ENCODE measurements at regions not wholly inside any gene's neighbourhood (a gene's known extent, or its start where the extent isn't known, plus 50 kb on each side); places are given as distances from the start of the nearest gene placed in this dataset.
A peak's percentile ranks its signal among the peaks of the same experiment; 100 is the strongest.

- no peak for DNase-seq
Measured at GRCh38 chr11:103530257-103530656, 421.0 kb downstream of the DYNC2H1 start.

DNA sequence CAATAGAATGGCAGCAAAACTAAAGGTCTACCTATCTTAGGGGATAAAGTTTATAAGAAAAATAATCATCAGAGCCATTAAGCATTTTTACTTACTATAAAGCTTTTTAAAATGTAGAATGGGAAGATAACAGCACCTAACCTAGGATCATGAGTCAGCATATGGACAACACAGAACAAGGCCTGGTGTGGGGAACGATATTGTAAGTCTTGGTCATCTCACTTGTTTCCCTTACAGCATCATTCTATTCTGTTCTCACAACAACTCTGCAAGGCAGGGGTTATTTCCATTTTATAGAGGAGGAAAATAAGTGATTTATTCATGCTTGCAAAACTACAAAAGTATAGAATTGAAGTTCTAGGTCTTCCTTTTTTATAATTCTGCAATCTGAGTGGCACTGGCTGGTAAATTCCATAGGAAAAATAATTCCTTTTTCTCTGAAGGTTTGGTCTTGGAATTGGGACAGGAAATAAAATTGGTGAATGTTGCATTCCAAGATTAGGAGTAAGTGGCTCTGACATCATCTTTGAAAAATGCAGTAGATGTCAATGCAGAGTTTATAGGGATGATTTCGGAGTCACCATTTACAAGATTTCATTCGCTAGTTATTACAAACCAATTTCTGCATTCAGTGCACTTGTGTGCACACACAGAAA is 423.0 kb downstream of the DYNC2H1 start:
- DNase-seq, result no peak

DNA sequence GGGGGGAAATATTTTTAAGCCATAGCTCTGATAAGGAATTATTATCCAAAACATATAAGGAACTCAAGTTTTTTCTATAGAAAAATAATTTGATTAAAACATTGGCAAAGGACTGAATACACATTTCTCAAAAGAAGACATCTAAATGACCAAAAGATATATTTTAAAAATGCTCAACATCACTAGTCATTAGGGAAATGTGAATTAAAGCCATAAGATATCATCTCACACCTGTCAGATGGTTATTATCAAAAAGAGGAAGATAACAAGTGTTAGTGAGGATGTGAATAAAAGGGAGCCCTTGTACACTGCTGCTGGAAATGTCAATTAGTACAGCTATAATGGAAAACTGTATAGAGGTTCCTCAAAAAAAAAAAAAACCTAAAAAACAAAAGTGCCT is 425.0 kb downstream of the DYNC2H1 start:
- no peak for DNase-seq

- DNase-seq, result no peak
Measured at GRCh38 chr11:103534959-103535358, 425.7 kb downstream of the DYNC2H1 start.

- DNase-seq, result no peak
Measured at GRCh38 chr11:103536335-103536722, 427.1 kb downstream of the DYNC2H1 start.

- DNase-seq, result no peak
Measured at GRCh38 chr11:103537904-103538502, 428.8 kb downstream of the DYNC2H1 start.

DNA sequence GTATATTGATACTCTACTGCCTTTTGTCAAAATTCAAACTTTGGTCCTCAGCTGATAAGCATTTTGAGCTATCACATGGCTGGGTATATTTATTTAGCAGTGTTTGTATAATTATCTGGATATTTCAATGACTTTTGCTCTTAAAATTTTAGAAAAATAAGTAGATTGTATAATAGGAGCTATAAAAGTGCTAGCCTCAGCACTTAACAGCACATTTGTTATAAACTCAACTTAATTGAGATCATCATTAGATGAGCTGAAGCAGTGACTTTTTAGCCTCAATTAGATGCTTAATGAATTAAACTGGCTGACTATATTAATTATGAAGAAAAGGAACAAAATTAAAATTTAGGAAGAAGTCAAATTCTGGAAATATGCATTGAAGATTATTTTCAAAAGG is 429.9 kb downstream of the DYNC2H1 start:
- no peak for DNase-seq

GRCh38 chr11:103541186-103541795 is 432.1 kb downstream of the DYNC2H1 start:
- DNase-seq, result no peak

DNA sequence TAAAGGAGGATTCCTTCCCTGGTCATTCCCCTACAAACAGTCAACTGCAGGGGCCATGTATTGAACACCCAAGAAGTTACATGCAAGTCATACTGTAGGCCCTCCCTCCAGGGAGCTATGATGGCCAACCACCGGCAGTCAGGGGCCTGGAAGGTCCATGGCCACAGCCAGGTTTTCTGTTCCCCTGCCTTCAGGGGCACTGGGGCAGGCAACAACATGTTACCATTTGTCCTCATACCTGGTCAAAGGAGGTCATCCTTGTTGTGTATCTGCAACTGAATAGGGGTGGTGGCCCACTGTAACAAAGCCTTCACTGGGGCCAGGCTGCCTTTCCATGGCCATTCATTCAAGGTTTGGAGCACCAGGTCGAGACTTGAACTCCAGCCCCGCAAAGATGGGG is 433.6 kb downstream of the DYNC2H1 start:
- DNase-seq, result no peak

- DNase-seq, result no peak
Measured at GRCh38 chr11:103543456-103543855, 434.2 kb downstream of the DYNC2H1 start.

- DNase-seq, result no peak
Measured at GRCh38 chr11:103544874-103545273, 435.6 kb downstream of the DYNC2H1 start.

GRCh38 chr11:103545551-103545950 is 436.3 kb downstream of the DYNC2H1 start:
- DNase-seq, result no peak

- peak; percentile 61 for DNase-seq
Measured at GRCh38 chr11:103546236-103546635, 437.0 kb downstream of the DYNC2H1 start.

- peak; percentile 1 for DNase-seq
Measured at GRCh38 chr11:103547024-103547423, 437.8 kb downstream of the DYNC2H1 start.

- DNase-seq, result no peak
Measured at GRCh38 chr11:103547691-103548090, 438.5 kb downstream of the DYNC2H1 start.

- no peak for DNase-seq
Measured at GRCh38 chr11:103548838-103549237, 439.6 kb downstream of the DYNC2H1 start.

DNA sequence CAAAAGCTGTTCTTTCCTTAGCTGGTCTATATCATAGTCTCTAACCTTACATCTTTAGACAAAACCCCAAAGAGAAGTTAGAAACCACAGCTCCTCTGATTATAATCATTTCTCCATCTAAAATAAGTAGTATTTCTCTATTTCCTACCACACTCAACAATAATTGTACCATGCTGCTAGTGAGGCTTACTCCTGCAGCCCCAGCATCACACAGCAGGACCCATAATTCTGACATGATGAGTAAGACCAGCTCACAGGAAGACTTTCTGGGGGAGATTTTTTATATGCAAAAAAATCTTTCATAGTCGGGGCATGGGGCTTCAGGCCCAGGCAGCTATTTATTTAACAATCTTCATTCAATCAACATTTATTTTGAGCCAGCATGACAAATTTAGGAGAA is 441.6 kb downstream of the DYNC2H1 start:
- no peak for DNase-seq

DNA sequence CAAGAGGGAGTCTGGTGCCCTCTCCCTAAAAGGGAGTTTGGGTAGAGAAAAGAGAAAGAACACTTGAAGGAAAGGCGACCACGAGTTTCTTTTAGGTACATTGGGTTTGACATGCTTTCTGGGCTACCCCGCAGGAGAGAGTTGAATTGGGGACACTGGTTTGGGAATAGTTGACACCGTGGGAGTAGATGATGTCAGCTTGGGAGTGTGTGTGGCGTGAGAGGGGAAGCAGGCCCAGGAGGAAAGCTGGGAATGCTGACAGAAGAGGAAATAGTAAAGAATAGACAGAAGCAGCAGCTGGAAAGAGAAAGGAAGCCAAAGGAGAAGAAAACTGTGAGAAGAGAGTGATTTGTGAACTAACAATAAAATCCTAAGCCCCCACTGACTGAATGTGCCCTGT is 442.9 kb downstream of the DYNC2H1 start:
- no peak for DNase-seq

DNA sequence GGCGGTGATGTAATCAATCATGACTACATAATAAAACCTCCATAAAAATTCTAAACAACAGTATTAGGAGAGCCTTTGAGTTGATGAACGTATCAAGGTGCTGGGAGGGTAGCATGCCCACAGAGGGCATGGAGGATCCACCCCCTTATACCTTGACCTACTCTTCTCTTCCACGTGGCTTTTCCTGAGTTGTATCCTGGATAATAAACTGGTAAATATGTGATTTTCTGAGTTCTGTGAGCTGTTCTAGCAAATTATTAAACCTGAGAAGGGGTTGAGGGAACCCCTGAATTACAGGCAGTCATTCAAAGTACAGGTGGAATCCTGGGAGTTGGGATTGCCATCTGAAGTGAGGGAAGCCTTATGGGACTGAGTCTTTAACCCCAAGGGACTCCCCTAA is 446.9 kb downstream of the DYNC2H1 start:
- DNase-seq, result no peak

- DNase-seq, result no peak
Measured at GRCh38 chr11:103566116-103566515, 456.9 kb downstream of the DYNC2H1 start.

DNA sequence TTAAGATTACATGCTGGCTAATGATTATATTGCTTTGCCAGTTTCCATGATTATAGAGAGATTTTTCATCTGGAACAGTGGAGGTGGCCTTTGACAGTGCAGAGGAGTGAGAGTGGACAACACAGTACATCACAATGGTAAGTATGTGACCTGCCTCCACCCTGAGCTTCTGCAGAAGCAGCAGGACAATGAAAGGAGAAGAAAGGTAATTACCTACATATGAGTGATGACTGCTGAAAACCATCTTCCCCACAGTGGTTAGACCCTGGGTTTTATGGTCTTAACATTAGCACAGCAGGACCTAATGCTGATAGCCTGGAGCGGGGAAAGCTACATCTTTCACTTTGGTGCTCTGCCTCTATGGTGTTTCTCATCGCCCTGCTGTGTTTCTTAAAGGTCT is 454.7 kb upstream of the DDI1 start:
- peak; percentile 86 for DNase-seq

DNA sequence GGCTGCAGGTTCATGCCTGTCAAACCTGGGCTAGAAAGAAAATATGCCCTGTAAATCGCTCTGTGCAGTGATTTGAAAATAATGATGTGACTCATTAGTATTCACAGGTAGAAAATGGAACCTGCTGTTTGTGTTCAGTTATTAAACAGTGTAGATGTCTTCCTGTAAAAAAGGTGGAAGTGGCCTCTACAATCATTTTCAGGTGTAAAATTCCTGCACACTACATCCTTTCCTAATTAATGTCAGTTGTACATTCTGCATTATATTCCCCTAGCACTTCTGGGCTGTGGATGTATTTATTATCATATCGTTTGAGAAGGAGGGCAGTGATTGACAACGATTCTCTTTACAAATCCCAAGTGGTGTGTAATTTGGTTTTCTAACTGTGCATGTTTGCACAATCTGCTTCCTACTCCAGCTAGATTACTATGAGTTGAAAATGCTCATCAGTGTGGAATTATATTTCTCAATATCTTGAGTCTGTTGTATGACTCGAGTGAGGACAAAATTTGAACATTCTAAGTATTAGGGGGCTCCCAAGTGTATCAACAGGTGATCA is 454.0 kb upstream of the DDI1 start:
- no peak for DNase-seq

DNA sequence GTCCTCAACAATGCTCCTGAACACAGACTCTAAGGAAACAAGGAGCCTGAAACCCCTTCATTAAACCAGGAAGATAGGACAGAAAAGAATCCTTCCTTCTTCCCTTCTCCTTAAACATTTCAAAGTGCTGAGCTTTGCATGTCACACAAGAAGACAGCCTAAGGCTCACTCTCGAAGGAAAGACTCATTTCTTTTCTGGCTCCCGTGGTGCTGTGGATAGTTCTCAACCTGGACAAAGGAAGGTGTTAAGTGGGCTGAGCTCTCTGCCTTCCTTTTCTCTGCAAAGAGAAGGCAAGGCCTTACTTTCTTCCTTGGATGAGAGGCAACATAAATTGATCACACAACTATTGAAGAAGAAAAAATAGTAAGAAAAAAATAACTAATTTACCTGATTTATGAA is 452.4 kb upstream of the DDI1 start:
- no peak for DNase-seq

GRCh38 chr11:103584720-103585119 is 451.7 kb upstream of the DDI1 start:
- no peak for DNase-seq

All from NCI-H146 (cell line).